Glutamatergic neuron (in vitro differentiated cells): ENCODE measurements at regions not wholly inside any gene's neighbourhood (a gene's known extent, or its start where the extent isn't known, plus 50 kb on each side); places are given as distances from the start of the nearest gene placed in this dataset.

Source experiments
- DNase-seq: peaks from one replicate; pipeline ENCODE4 v3.0.0; 2022
- H3K27ac Mint-ChIP-seq: one replicate; pipeline ENCODE4 v1.8.0; 2020; ENCODE audit warnings: mild to moderate bottlenecking, mixed read lengths, inconsistent platforms; ENCODE audit not compliant: unreplicated experiment
- H3K27me3 Mint-ChIP-seq: one replicate; pipeline ENCODE4 v1.8.0; 2020; ENCODE audit warnings: mild to moderate bottlenecking, moderate library complexity, mixed read lengths, inconsistent platforms; ENCODE audit not compliant: unreplicated experiment
- H3K36me3 Mint-ChIP-seq: one replicate; pipeline ENCODE4 v1.8.0; 2020; ENCODE audit warnings: mild to moderate bottlenecking, mixed read lengths, inconsistent platforms; ENCODE audit not compliant: unreplicated experiment
- H3K4me1 Mint-ChIP-seq: one replicate; pipeline ENCODE4 v1.8.0; 2020; ENCODE audit warnings: mild to moderate bottlenecking, low read depth, mixed read lengths, inconsistent platforms; ENCODE audit not compliant: unreplicated experiment
- H3K4me3 Mint-ChIP-seq: one replicate; pipeline ENCODE4 v1.8.0; 2020; ENCODE audit warnings: mild to moderate bottlenecking, mixed read lengths, inconsistent platforms; ENCODE audit not compliant: unreplicated experiment
- H3K9me3 Mint-ChIP-seq: one replicate; pipeline ENCODE4 v1.8.0; 2020; ENCODE audit warnings: mild to moderate bottlenecking, moderate library complexity, mixed read lengths, inconsistent platforms; ENCODE audit not compliant: unreplicated experiment
- TF ChIP-seq, protein P1 (sequence below): fragments of 200-600 bp; sonication (generic); IDR thresholded peaks from one replicate; pipeline ENCODE4 v1.5.0; 2021; ENCODE audit not compliant: partially characterized antibody, unreplicated experiment

GRCh38 chr12:97160277-97160676, 253.2 kb downstream of the NEDD1 start:
- Mint-ChIP-seq H3K9me3 (peaks cover 2% of the 10 kb centered on the region), H3K4me3 (no peak overlapping the region), H3K4me1 (no peaks in the 10 kb centered on the region), H3K36me3 (no peaks in the 10 kb centered on the region), H3K27me3 (peaks cover 4% of the 10 kb centered on the region), H3K27ac (no peak overlapping the region)
- DNase-seq: no peak
- TF ChIP-seq, protein P1, sequence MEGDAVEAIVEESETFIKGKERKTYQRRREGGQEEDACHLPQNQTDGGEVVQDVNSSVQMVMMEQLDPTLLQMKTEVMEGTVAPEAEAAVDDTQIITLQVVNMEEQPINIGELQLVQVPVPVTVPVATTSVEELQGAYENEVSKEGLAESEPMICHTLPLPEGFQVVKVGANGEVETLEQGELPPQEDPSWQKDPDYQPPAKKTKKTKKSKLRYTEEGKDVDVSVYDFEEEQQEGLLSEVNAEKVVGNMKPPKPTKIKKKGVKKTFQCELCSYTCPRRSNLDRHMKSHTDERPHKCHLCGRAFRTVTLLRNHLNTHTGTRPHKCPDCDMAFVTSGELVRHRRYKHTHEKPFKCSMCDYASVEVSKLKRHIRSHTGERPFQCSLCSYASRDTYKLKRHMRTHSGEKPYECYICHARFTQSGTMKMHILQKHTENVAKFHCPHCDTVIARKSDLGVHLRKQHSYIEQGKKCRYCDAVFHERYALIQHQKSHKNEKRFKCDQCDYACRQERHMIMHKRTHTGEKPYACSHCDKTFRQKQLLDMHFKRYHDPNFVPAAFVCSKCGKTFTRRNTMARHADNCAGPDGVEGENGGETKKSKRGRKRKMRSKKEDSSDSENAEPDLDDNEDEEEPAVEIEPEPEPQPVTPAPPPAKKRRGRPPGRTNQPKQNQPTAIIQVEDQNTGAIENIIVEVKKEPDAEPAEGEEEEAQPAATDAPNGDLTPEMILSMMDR: no peak

DNA sequence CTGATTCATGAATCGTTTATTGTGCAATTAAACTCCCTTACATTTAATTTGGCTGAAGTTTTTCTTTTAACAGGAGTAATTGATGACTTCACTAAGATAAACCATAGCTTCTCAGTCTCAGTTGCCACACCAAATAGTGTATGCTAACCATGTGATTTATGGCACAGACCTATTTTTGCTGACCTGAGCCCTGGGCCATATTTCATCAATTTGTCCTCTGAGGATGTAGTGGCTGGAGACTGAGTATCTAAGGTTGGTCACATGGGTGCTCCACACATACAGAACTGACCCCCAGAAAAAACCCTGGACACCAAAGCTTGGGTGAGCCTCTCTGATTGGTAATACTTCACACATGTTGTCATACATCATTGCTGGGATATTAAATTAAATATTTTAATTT, 255.1 kb downstream of the NEDD1 start:
- H3K4me3 Mint-ChIP-seq: no peak overlapping the region
- H3K4me1 Mint-ChIP-seq: no peaks in the 10 kb centered on the region
- H3K27ac Mint-ChIP-seq: no peak overlapping the region
- TF ChIP-seq, protein P1: no peak
- H3K36me3 Mint-ChIP-seq: no peaks in the 10 kb centered on the region
- no peak for DNase-seq
- H3K27me3 Mint-ChIP-seq: peaks cover 4% of the 10 kb centered on the region
- no peaks in the 10 kb centered on the region for H3K9me3 Mint-ChIP-seq

DNA sequence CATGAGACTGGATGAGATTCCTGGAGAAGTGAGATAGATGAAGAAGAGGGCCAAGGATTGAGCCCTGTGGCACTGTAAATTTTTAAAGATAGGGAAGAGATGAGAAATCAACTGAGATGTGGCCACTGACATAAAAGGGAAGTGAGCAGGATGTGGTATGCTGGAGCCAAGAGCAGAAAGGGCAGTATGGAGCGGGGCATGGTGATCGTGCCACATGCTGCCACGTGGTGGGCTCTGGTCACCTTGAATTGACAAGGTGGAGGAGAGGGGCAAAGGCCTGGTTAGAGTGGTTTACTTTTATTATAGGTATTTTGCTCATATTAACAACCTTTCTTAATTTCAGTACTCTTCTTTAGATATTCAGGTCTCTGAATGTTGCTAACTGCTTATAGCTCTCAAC, 257.9 kb downstream of the NEDD1 start:
- no peaks in the 10 kb centered on the region for H3K36me3 Mint-ChIP-seq
- no peaks in the 10 kb centered on the region for H3K9me3 Mint-ChIP-seq
- no peak overlapping the region for H3K27ac Mint-ChIP-seq
- no peak overlapping the region for H3K4me3 Mint-ChIP-seq
- TF ChIP-seq, protein P1: no peak
- no peak for DNase-seq
- peaks cover 4% of the 10 kb centered on the region for H3K27me3 Mint-ChIP-seq
- H3K4me1 Mint-ChIP-seq: peaks cover 3% of the 10 kb centered on the region

DNA sequence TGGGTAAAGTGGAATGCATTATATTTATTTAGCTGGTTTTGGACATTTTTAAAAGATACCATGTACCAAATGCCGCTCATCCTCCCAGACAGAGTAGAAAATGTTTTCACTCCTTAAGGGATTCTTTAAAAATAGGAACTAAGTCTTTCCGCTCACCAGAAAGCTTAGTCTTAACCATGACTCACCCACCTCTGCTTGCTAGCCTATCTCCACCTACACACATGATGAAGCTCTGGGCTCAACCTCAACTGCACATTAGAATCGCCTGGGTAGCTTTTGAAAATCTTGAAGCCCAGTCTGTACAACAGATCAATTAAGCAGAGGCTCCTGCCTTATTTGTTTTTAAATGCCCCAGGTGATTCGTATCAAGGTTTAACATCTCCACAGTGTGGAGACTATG, 260.5 kb downstream of the NEDD1 start:
- TF ChIP-seq, protein P1: no peak
- no peaks in the 10 kb centered on the region for H3K36me3 Mint-ChIP-seq

GRCh38 chr12:97168804-97169203, 261.7 kb downstream of the NEDD1 start:
- Mint-ChIP-seq H3K4me1 (peaks cover 6% of the 10 kb centered on the region), H3K4me3 (no peak overlapping the region), H3K36me3 (no peaks in the 10 kb centered on the region), H3K27me3 (no peaks in the 10 kb centered on the region), H3K9me3 (no peaks in the 10 kb centered on the region), H3K27ac (no peak overlapping the region)
- TF ChIP-seq, protein P1: no peak
- DNase-seq: no peak

More for the DNA sequence above, 260.5 kb downstream of the NEDD1 start:
- no peak overlapping the region for H3K4me3 Mint-ChIP-seq
- H3K4me1 Mint-ChIP-seq: peaks cover 6% of the 10 kb centered on the region
- no peaks in the 10 kb centered on the region for H3K27me3 Mint-ChIP-seq
- no peak overlapping the region for H3K27ac Mint-ChIP-seq
- DNase-seq: no peak
- H3K9me3 Mint-ChIP-seq: no peaks in the 10 kb centered on the region
